ENCODE measurements at regions not wholly inside any gene's neighbourhood (a gene's known extent, or its start where the extent isn't known, plus 50 kb on each side); places are given as distances from the start of the nearest gene placed in this dataset.

DNA sequence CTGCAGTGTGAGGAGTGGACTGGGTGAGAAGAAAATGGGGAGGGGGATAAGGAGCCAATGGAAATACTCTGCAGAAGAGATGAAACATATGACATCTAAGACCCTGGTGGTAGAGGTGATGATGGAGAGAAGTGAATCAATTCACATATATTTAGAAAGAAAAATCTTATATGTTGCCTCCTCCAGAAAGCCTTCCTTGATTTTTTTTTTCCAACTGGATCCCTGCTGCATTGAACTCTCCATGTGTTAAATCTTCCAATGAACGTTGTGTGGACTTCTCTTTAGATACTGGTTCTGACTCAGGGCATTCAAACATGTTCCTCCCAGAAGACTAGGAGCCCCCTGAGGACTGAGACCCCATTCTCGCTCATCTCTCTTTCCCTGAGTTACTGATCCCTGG lies 348.3 kb downstream of the TSHZ3 start:
- Histone ChIP-seq H4K8ac (replicated peaks; ENCODE audit: insufficient read length, low read depth, low read length) (no peak overlapping the region), H2AFZ (ENCODE audit: low read length) (no peak overlapping the region), H2BK12ac (ENCODE audit: insufficient read length, low read depth, low read length) (no peak overlapping the region), H4K20me1 (ENCODE audit: control insufficient read depth, insufficient read depth, insufficient read length) (no peaks in the 10 kb centered on the region), H3K23ac (ENCODE audit: insufficient read length, low read depth, low read length) (no peak overlapping the region), H3K4me2 (ENCODE audit: insufficient read depth, insufficient read length, low read length) (no peak overlapping the region), H3K18ac (ENCODE audit: insufficient read length, low read depth, low read length) (no peak overlapping the region), H3K27me3 (ENCODE audit: insufficient read depth, low read length) (no peaks in the 10 kb centered on the region), H3K79me1 (ENCODE audit: insufficient read depth, low read depth, low read length, poor library complexity, severe bottlenecking) (no peaks in the 10 kb centered on the region), H3T11ph (ENCODE audit: low read length) (no peak overlapping the region), H3K9me3 (ENCODE audit: control insufficient read depth, low read depth, low read length) (no peaks in the 10 kb centered on the region), H2BK5ac (ENCODE audit: insufficient read length, low read length) (no peak overlapping the region), H2BK15ac (ENCODE audit: low read depth, low read length) (no peak overlapping the region), H3K4me1 (ENCODE audit: insufficient read depth, low read length) (no peaks in the 10 kb centered on the region), H3K9ac (ENCODE audit: extremely low read depth, insufficient read length, low read length) (no peak overlapping the region), H3K56ac (ENCODE audit: insufficient read length, low read depth, low read length) (no peak overlapping the region), H4K5ac (ENCODE audit: insufficient read length, low read depth, low read length) (no peak overlapping the region), H2AK5ac (ENCODE audit: insufficient read length, low read length) (no peak overlapping the region), H2BK120ac (ENCODE audit: low read depth, low read length, poor library complexity, severe bottlenecking) (no peak overlapping the region), H3K4ac (ENCODE audit: low read depth, low read length) (no peak overlapping the region), H3K27ac (ENCODE audit: insufficient read length, low read depth, low read length) (no peak overlapping the region), H4K91ac (ENCODE audit: insufficient read length, low read depth, low read length) (no peak overlapping the region), H3K14ac (ENCODE audit: insufficient read depth, low read length) (no peak overlapping the region), H2BK20ac (ENCODE audit: low read depth, low read length, poor library complexity, severe bottlenecking) (no peak overlapping the region), H3K23me2 (ENCODE audit: insufficient read length, low read depth, low read length, poor library complexity, severe bottlenecking) (no peaks in the 10 kb centered on the region), H3K79me2 (ENCODE audit: insufficient read depth, low read length) (no peaks in the 10 kb centered on the region)
- Mint-ChIP-seq H3K4me1 (peaks cover 4 to 12% of the 10 kb centered on the region in 2 experiments), H3K4me3 (no peak overlapping the region), H3K27ac (no peak overlapping the region), H3K9me3 (no peaks in the 10 kb centered on the region; a peak in 2 of 5 replicates), H3K27me3 (ENCODE audit: low read depth) (peaks cover 3% of the 10 kb centered on the region), H3K36me3 (ENCODE audit: insufficient read depth in 1 of 3, low read depth in 3 of 3) (no peaks in the 10 kb centered on the region; a peak in 1 of 7 replicates)
- no peak for DNase-seq
- TF ChIP-seq, protein P1, sequence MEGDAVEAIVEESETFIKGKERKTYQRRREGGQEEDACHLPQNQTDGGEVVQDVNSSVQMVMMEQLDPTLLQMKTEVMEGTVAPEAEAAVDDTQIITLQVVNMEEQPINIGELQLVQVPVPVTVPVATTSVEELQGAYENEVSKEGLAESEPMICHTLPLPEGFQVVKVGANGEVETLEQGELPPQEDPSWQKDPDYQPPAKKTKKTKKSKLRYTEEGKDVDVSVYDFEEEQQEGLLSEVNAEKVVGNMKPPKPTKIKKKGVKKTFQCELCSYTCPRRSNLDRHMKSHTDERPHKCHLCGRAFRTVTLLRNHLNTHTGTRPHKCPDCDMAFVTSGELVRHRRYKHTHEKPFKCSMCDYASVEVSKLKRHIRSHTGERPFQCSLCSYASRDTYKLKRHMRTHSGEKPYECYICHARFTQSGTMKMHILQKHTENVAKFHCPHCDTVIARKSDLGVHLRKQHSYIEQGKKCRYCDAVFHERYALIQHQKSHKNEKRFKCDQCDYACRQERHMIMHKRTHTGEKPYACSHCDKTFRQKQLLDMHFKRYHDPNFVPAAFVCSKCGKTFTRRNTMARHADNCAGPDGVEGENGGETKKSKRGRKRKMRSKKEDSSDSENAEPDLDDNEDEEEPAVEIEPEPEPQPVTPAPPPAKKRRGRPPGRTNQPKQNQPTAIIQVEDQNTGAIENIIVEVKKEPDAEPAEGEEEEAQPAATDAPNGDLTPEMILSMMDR (conservative IDR thresholded peaks at IDR 0.05): no peak
- no CpG with 5 or more reads among the region's 2 CpGs for WGBS (ENCODE audit: extremely low coverage, insufficient read length, low lambda C conversion rate)

Data from H9 (cell line).